Calu3 (cell line): ENCODE measurements at regions not wholly inside any gene's neighbourhood (a gene's known extent, or its start where the extent isn't known, plus 50 kb on each side); places are given as distances from the start of the nearest gene placed in this dataset.

Source experiments
- BruUV-seq: library from RNA; stranded (reverse); fragments of 400-500 nt; replicated peaks from 2 replicates; lab custom pipeline; 2021; lab: Mats Ljungman, UMichigan
- CTCF ChIA-PET: fragments of 300-600 bp; sonication (Branson Sonifier 250); formaldehyde crosslinking; loops from one replicate; lab custom pipeline; 2022; ENCODE audit warnings: antibody characterized with exemption; lab: Charles Lee
- DNase-seq: peaks from one replicate; pipeline ENCODE4 v3.0.0; 2022
- H3K27ac Mint-ChIP-seq: one replicate; pipeline ENCODE4 v1.8.0; 2022; ENCODE audit warnings: mixed read lengths; ENCODE audit not compliant: unreplicated experiment
- H3K27me3 Mint-ChIP-seq: one replicate; pipeline ENCODE4 v1.8.0; 2022; ENCODE audit warnings: mixed read lengths; ENCODE audit not compliant: unreplicated experiment
- H3K36me3 Mint-ChIP-seq: one replicate; pipeline ENCODE4 v1.8.0; 2022; ENCODE audit warnings: mild to moderate bottlenecking, moderate library complexity, mixed read lengths; ENCODE audit not compliant: insufficient read depth, unreplicated experiment
- H3K4me1 Mint-ChIP-seq: one replicate; pipeline ENCODE4 v1.8.0; 2022; ENCODE audit warnings: mild to moderate bottlenecking, low read depth, mixed read lengths; ENCODE audit not compliant: unreplicated experiment
- H3K4me3 Mint-ChIP-seq: one replicate; pipeline ENCODE4 v1.8.0; 2022; ENCODE audit warnings: mild to moderate bottlenecking, low read depth, moderate library complexity, mixed read lengths; ENCODE audit not compliant: unreplicated experiment
- H3K9me3 Mint-ChIP-seq: one replicate; pipeline ENCODE4 v1.8.0; 2022; ENCODE audit warnings: low read depth, mixed read lengths; ENCODE audit not compliant: unreplicated experiment
- intact Hi-C: fragments of 100-400 bp; cut with micrococcal nuclease; formaldehyde crosslinking; loops from one replicate; pipeline ENCODE4 v1.10.0; 2022; ENCODE audit not compliant: unreplicated experiment
- TF ChIP-seq, protein P1 (sequence below): fragments of 200-600 bp; IDR thresholded peaks from one replicate; pipeline ENCODE4 v1.8.0; 2022; ENCODE audit warnings: antibody characterized with exemption; ENCODE audit not compliant: unreplicated experiment

DNA sequence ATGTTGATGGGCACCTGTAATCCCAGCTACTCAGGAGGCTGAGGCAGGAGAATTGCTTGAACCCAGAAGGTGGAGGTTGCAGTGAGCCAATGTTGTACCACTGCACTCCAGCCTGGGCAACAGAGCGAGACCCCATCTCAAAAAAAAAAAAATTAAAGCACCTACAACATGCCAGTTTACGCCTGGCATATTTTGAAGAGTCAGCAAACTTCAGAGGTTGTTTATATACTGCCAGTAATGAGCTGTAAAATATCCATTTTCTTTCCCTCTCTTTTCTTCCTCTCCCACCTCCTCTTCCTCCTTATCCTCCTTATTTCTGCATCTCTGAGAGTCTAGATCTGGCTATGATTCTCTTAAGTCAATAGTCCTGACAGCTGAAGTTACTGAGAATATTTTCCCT lies 556.5 kb upstream of the LARGE1 start:
- H3K4me3 Mint-ChIP-seq = no peak overlapping the region
- CTCF ChIA-PET = no interaction called here
- no peaks in the 10 kb centered on the region for H3K4me1 Mint-ChIP-seq
- no peak overlapping the region for H3K27ac Mint-ChIP-seq
- DNase-seq = no peak
- TF ChIP-seq, protein P1, sequence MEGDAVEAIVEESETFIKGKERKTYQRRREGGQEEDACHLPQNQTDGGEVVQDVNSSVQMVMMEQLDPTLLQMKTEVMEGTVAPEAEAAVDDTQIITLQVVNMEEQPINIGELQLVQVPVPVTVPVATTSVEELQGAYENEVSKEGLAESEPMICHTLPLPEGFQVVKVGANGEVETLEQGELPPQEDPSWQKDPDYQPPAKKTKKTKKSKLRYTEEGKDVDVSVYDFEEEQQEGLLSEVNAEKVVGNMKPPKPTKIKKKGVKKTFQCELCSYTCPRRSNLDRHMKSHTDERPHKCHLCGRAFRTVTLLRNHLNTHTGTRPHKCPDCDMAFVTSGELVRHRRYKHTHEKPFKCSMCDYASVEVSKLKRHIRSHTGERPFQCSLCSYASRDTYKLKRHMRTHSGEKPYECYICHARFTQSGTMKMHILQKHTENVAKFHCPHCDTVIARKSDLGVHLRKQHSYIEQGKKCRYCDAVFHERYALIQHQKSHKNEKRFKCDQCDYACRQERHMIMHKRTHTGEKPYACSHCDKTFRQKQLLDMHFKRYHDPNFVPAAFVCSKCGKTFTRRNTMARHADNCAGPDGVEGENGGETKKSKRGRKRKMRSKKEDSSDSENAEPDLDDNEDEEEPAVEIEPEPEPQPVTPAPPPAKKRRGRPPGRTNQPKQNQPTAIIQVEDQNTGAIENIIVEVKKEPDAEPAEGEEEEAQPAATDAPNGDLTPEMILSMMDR = no peak
- intact Hi-C loops = no loop called here
- BruUV-seq = no TSS peak
- no peaks in the 10 kb centered on the region for H3K36me3 Mint-ChIP-seq
- no peaks in the 10 kb centered on the region for H3K27me3 Mint-ChIP-seq
- peaks cover 28% of the 10 kb centered on the region for H3K9me3 Mint-ChIP-seq

DNA sequence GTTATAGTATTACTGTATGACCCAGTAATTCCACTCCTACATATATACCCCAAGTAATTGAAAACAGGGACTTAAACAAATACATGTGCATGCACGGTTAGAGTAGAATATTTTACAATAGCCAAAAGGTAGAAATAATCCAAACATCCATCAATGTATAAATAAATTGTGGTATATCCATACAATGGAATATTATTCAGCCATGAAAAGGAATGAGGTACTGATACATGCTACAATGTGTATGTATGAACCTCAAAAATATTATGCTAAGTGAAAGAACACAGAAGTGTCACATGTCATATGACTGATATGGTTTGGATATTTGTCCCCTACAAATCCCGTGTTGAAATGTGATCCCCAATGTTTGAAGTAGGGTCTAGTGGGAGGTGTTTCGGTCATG lies 560.8 kb upstream of the LARGE1 start:
- Mint-ChIP-seq H3K4me1 (no peaks in the 10 kb centered on the region), H3K27me3 (no peaks in the 10 kb centered on the region), H3K27ac (no peak overlapping the region), H3K36me3 (no peaks in the 10 kb centered on the region), H3K9me3 (peaks cover 25% of the 10 kb centered on the region), H3K4me3 (no peak overlapping the region)
- TF ChIP-seq, protein P1 = no peak
- BruUV-seq = no TSS peak
- no peak for DNase-seq
- intact Hi-C loops = no loop called here
- CTCF ChIA-PET = no interaction called here

DNA sequence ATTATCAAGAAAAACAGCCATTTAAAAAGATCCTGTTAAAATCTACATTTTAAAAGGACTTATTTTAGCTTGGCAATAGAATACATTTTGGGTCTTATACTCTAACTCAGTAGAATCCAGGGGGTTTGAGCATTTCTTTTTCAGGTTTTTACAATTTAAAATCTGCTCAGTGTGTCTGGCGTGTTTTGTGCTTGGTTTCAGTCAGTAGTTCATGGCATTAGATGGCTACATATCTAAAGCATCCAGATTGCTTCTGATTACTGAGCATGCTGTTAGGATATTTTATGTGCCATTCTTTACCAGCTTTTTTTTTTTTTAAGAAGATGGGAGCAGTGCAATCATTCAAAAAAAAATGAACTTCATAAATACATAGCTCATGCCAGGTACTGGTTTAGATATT lies 566.1 kb upstream of the LARGE1 start:
- no peak for DNase-seq
- TF ChIP-seq, protein P1 = no peak
- H3K9me3 Mint-ChIP-seq = peaks cover 26% of the 10 kb centered on the region
- H3K27ac Mint-ChIP-seq = no peak overlapping the region
- CTCF ChIA-PET = no interaction called here
- H3K36me3 Mint-ChIP-seq = no peaks in the 10 kb centered on the region
- no TSS peak for BruUV-seq
- no peak overlapping the region for H3K4me3 Mint-ChIP-seq
- intact Hi-C loops = no loop called here
- H3K27me3 Mint-ChIP-seq = no peaks in the 10 kb centered on the region
- H3K4me1 Mint-ChIP-seq = no peaks in the 10 kb centered on the region

DNA sequence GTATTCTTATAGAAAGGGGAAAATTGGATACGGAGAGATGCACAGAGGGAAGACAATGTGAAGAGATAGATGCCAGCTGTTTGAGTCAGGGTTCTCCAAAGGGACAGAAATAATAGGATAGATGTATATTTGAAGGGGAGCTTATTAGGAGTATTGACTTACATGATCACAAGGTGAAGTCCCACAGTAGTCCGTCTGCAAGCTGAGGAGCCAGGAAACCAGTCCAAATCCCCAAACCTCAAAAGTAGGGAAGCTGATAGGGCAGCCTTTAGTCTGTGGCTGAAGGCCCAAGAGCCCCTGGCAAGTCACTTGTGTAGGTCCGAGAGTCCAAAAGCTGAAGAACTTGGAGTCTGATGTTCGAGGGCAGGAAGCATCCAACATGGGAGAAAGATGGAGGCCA lies 569.6 kb upstream of the LARGE1 start:
- no peaks in the 10 kb centered on the region for H3K27me3 Mint-ChIP-seq
- H3K4me1 Mint-ChIP-seq = no peaks in the 10 kb centered on the region
- H3K9me3 Mint-ChIP-seq = peaks cover 31% of the 10 kb centered on the region
- H3K36me3 Mint-ChIP-seq = no peaks in the 10 kb centered on the region
- no peak overlapping the region for H3K4me3 Mint-ChIP-seq
- TF ChIP-seq, protein P1 = no peak
- CTCF ChIA-PET = no interaction called here
- DNase-seq = no peak
- BruUV-seq = no TSS peak
- intact Hi-C loops = no loop called here
- no peak overlapping the region for H3K27ac Mint-ChIP-seq
